ENCODE measurements at regions not wholly inside any gene's neighbourhood (a gene's known extent, or its start where the extent isn't known, plus 50 kb on each side); places are given as distances from the start of the nearest gene placed in this dataset.
"Not testable (repeated sequence)": the region's sequence is repeated elsewhere in the genome, so short reads cannot be mapped to it uniquely, and the experiment has no call there.

DNA sequence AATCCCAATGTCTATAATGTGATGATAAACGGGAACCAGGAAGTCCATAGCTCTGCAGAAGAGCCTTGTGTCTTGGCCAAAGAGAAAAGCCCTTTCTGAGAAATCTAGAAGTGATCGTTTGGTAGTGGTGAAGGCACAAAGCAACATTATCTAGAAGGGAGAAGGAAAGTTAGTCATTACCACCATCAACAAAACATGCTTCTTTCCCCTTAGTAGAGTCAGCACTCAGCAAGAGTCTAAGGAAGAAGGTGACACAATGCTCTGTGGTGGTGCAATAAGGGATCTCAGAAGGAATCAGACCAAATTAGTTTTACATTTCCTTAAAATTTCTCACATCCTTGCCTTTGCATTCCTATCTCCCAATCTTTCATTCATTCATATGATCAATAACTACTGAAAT, 134.4 kb upstream of the PRDX6 start:
- Histone ChIP-seq H3K4me2 (no peak overlapping the region), H2AFZ (no peak overlapping the region), H3K9me3 (ENCODE audit: low read depth) (no peaks in the 10 kb centered on the region), H3K27me3 (no peaks in the 10 kb centered on the region), H3K4me1 (ENCODE audit: insufficient read depth) (no peaks in the 10 kb centered on the region), H3K27ac (no peak overlapping the region), H3K4me3 (no peak overlapping the region), H3K79me2 (no peaks in the 10 kb centered on the region), H4K20me1 (ENCODE audit: insufficient read depth, poor library complexity, severe bottlenecking) (no peaks in the 10 kb centered on the region), H3K36me3 (replicated peaks; ENCODE audit: insufficient read depth, low read depth) (no peaks in the 10 kb centered on the region), H3K9me2 (replicated peaks; ENCODE audit: insufficient read depth) (no peaks in the 10 kb centered on the region)
- DNase-seq (ENCODE audit: low spot score): no peak
- no peak for TF ChIP-seq EZH2 (IDR thresholded peaks at IDR 0.05; ENCODE audit: borderline replicate concordance)
- no peak for TF ChIP-seq EZH2phosphoT487 (IDR thresholded peaks at IDR 0.05; ENCODE audit: low read depth, severe bottlenecking, unreplicated experiment)
- TF ChIP-seq, protein P1, sequence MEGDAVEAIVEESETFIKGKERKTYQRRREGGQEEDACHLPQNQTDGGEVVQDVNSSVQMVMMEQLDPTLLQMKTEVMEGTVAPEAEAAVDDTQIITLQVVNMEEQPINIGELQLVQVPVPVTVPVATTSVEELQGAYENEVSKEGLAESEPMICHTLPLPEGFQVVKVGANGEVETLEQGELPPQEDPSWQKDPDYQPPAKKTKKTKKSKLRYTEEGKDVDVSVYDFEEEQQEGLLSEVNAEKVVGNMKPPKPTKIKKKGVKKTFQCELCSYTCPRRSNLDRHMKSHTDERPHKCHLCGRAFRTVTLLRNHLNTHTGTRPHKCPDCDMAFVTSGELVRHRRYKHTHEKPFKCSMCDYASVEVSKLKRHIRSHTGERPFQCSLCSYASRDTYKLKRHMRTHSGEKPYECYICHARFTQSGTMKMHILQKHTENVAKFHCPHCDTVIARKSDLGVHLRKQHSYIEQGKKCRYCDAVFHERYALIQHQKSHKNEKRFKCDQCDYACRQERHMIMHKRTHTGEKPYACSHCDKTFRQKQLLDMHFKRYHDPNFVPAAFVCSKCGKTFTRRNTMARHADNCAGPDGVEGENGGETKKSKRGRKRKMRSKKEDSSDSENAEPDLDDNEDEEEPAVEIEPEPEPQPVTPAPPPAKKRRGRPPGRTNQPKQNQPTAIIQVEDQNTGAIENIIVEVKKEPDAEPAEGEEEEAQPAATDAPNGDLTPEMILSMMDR (IDR thresholded peaks at IDR 0.05; ENCODE audit: poor library complexity): no peak
- 89% methylated on average over 2 of the region's 2 CpGs for WGBS (ENCODE audit: low lambda C conversion rate, missing lambda C conversion rate)

DNA sequence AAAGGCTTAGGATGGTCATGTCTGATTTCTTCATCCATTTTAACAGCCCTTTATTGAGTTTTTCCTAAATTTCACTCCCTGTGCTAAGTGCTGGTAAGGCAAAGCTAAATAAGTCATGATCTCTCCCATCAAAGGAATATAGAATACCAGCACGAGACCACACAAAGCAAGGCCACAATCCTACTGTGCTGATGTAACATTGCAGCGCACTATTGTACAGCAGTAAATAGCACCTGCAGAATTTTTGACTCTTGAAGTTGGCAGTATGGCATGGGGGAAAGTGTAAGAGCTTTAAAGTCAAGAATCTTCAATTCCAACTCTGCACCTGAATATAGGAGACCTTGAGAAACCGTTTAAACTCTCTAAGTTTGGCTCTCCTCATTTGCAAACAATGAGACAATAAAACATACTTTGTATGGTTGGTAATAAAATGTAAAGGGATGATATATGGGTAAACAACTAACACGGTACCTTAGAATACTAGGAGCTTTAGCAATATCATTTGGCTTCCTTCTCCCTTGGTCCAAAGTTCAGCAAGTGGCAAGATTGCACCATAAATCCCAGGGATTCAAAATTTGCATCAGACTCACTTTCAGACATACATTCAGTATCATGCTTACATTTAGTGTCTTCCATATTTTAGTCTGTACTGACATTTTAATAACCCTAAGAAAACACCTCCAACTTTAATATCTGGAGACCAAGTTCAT, 132.9 kb upstream of the PRDX6 start:
- no peak overlapping the region for H3K4me2 ChIP-seq
- WGBS (ENCODE audit: low lambda C conversion rate, missing lambda C conversion rate): 76% methylated on average over 4 of the region's 4 CpGs
- H3K4me1 ChIP-seq (ENCODE audit: insufficient read depth): no peaks in the 10 kb centered on the region
- H3K4me3 ChIP-seq: no peak overlapping the region
- no peaks in the 10 kb centered on the region for H4K20me1 ChIP-seq (ENCODE audit: insufficient read depth, poor library complexity, severe bottlenecking)
- TF ChIP-seq EZH2phosphoT487 (IDR thresholded peaks at IDR 0.05; ENCODE audit: low read depth, severe bottlenecking, unreplicated experiment): no peak
- TF ChIP-seq EZH2 (IDR thresholded peaks at IDR 0.05; ENCODE audit: borderline replicate concordance): no peak
- TF ChIP-seq, protein P1 (IDR thresholded peaks at IDR 0.05; ENCODE audit: poor library complexity): no peak
- H3K27ac ChIP-seq: no peak overlapping the region
- no peaks in the 10 kb centered on the region for H3K9me2 ChIP-seq (replicated peaks; ENCODE audit: insufficient read depth)
- no peaks in the 10 kb centered on the region for H3K27me3 ChIP-seq
- no peak overlapping the region for H2AFZ ChIP-seq
- no peaks in the 10 kb centered on the region for H3K79me2 ChIP-seq
- DNase-seq (ENCODE audit: low spot score): no peak
- H3K36me3 ChIP-seq (replicated peaks; ENCODE audit: insufficient read depth, low read depth): no peaks in the 10 kb centered on the region
- H3K9me3 ChIP-seq (ENCODE audit: low read depth): no peaks in the 10 kb centered on the region

DNA sequence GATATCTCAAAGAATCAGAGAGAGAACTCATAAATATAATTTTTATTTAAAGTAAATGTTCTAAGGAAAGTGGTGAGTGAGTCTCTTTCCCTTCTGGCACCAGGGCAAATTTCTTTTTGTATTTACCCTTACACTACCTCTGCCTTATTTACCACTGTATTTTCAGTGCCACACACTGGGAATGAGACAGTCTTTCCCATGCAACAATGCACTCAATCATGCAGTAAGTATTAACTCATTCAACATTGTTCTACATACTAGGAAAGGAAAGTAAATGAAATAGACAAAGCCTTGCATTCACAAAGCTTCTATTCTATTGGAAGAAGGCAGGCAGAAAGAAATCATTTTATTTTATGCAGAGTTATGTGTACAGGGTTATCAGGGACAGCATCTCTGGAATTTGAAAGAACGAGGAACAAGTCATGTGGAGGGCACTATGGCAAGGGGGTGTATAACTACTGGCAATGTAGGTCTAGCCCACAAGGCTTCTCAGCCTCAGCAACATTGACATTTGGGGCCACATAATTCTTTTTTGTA, 129.8 kb upstream of the PRDX6 start:
- Histone ChIP-seq H4K20me1 (ENCODE audit: insufficient read depth, poor library complexity, severe bottlenecking) (no peaks in the 10 kb centered on the region), H3K36me3 (replicated peaks; ENCODE audit: insufficient read depth, low read depth) (no peaks in the 10 kb centered on the region), H2AFZ (no peak overlapping the region), H3K9me2 (replicated peaks; ENCODE audit: insufficient read depth) (no peaks in the 10 kb centered on the region), H3K27me3 (no peaks in the 10 kb centered on the region), H3K27ac (no peak overlapping the region), H3K4me1 (ENCODE audit: insufficient read depth) (no peaks in the 10 kb centered on the region), H3K79me2 (no peaks in the 10 kb centered on the region), H3K4me2 (no peak overlapping the region), H3K4me3 (no peak overlapping the region), H3K9me3 (ENCODE audit: low read depth) (no peaks in the 10 kb centered on the region)
- TF ChIP-seq EZH2phosphoT487 (IDR thresholded peaks at IDR 0.05; ENCODE audit: low read depth, severe bottlenecking, unreplicated experiment) (no peak), EZH2 (IDR thresholded peaks at IDR 0.05; ENCODE audit: borderline replicate concordance) (no peak)
- TF ChIP-seq, protein P1 (IDR thresholded peaks at IDR 0.05; ENCODE audit: poor library complexity): no peak
- WGBS (ENCODE audit: low lambda C conversion rate, missing lambda C conversion rate): 91% methylated on average over 1 of the region's 1 CpG
- DNase-seq (ENCODE audit: low spot score): no peak

DNA sequence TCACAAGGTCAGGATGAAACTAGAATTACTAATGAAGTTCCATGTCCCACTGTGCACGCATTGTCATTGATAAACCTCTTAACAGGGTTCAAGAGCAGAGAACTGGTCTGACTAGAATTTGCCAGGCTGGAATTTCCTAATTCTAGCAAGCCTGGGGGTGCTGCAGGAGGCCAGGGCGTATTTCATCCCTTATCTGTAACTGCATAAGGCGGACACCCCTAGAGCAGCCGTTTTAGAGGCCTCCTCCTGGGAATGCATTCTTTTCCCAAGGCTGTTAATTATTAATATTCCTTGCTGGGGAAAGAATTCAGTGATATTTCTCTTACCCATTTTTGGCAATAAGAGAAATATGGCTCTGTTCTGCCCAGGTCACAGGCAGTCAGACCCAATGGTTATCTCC, 124.5 kb upstream of the PRDX6 start:
- not testable (repeated sequence) for H3K9me2 ChIP-seq (replicated peaks; ENCODE audit: insufficient read depth); H4K20me1 ChIP-seq (ENCODE audit: insufficient read depth, poor library complexity, severe bottlenecking); DNase-seq (ENCODE audit: low spot score); H3K79me2 ChIP-seq; H3K4me1 ChIP-seq (ENCODE audit: insufficient read depth); H3K27ac ChIP-seq; H3K4me3 ChIP-seq; H3K27me3 ChIP-seq; H2AFZ ChIP-seq; H3K36me3 ChIP-seq (replicated peaks; ENCODE audit: insufficient read depth, low read depth); H3K4me2 ChIP-seq; H3K9me3 ChIP-seq (ENCODE audit: low read depth)
- 91% methylated on average over 4 of the region's 4 CpGs for WGBS (ENCODE audit: low lambda C conversion rate, missing lambda C conversion rate)
